GM12801 (cell line): ENCODE measurements at regions not wholly inside any gene's neighbourhood (a gene's known extent, or its start where the extent isn't known, plus 50 kb on each side); places are given as distances from the start of the nearest gene placed in this dataset.

ENCODE experiments used
- CTCF ChIP-seq: IDR thresholded peaks from one replicate; pipeline ENCODE4 v1.5.1; 2011; ENCODE audit warnings: control low read depth; ENCODE audit not compliant: insufficient read length; ENCODE audit errors: extremely low read depth

- TF ChIP-seq CTCF, result no peak
Observed at GRCh38 chr15:79674124-79674465, 222.7 kb downstream of the MTHFS start.

- no peak for TF ChIP-seq CTCF
Observed at GRCh38 chr15:79675982-79676381, 220.8 kb downstream of the MTHFS start.

- TF ChIP-seq CTCF, result no peak
Observed at GRCh38 chr15:79676621-79677020, 220.2 kb downstream of the MTHFS start.

DNA sequence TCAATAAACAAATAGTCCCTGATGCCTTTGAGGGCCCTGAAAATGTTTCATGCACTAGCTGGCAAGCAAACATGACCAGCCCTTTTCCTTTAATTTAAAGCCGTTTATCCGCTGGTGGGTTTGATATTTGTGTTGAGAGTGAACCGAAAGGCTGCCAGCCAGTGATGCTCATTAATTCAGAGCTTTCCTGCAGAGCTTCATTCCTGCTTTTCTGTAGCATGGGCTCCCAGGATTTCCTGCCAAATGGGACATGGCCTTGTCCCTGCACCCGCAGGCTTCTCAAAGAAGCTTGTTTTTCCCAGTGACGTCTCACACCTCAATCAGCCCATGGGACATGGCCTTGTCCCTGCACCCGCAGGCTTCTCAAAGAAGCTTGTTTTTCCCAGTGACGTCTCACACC, 219.6 kb downstream of the MTHFS start:
- no peak for TF ChIP-seq CTCF

GRCh38 chr15:79678032-79678701, 218.6 kb downstream of the MTHFS start:
- TF ChIP-seq CTCF, result no peak

DNA sequence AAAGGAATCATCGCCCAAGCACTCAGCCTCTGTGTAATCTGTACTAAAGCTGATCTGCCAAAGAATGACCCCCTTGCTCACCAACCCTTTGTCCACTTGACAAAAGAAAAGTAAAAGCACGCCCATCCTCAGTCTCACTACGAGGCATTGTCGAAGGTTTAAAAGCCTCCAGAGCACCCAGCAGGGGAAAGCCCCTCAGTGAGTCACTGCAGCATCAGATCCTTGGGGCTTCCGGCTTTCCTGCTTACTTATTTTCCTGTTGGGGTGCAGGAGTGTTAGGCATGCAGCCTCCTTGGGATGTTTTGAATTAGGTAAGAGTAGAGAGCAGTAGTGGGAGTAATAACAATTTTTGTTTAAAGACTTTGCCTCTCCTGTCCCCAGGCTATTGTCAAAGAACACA, 216.1 kb downstream of the MTHFS start:
- TF ChIP-seq CTCF, result no peak

DNA sequence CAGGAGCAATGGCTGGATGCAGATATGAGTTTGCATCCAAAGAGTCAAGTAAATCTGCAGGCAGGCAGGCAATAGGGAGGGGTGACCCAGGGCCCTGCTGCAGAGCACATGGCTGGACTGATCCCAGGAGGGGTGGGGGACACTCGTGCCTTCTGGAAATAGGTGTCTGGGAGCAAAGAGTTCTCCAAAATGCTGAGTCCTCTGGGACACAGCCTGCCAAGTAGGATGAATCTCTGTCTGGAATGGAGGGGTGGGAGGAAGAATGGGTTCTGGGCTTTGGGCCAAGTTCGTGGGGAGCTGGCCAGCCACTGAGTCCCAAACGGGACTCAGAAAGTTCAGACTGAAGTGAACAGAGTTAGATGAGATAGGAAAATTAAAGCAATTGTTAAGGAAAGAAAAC, 214.5 kb downstream of the MTHFS start:
- no peak for TF ChIP-seq CTCF
